Left renal pelvis (tissue), 4 donors: ENCODE measurements at regions not wholly inside any gene's neighbourhood (a gene's known extent, or its start where the extent isn't known, plus 50 kb on each side); places are given as distances from the start of the nearest gene placed in this dataset.
"Not testable (repeated sequence)": the region's sequence is repeated elsewhere in the genome, so short reads cannot be mapped to it uniquely, and the experiment has no call there.

Experiments
- DNase-seq, 4 donors: peaks; one replicate each; pipeline ENCODE4 v3.0.0-alpha.2; 2013; ENCODE audit warnings: low read depth in 4 of 4, low spot score in 3 of 4

DNA sequence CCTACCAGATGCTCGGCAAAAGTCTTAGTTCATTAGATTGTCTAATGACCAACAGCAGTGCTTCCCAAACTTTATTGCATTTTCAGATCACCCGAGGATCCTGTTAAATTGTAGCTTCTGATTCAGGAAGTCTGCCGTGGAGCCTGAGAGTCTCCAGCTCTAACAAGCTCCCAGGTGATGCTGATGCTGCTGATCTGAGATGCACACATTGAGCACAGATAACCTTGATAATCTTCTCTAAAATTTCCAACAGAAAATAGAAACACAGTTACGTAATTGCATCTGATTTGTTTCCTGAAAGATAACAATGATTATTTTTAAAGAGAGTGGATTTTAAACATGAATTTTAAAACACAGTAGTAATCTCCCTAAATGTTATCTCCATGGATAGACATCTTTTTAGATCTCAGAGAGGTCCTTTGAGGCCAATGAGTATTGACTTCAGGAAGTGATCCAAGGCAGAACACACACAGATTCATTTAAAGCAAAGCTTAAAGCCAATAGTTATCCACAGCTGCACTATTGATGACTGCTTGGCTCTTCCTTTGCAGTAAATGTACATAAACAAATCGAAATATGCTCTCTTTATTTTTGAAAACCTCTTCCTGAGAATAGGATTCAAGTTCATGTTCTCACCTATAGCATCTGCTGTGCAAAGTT lies 122.8 kb upstream of the TNPO1 start:
- no peak for DNase-seq

GRCh38 chr5:72692651-72693442 lies 123.6 kb upstream of the TNPO1 start:
- no peak for DNase-seq

DNA sequence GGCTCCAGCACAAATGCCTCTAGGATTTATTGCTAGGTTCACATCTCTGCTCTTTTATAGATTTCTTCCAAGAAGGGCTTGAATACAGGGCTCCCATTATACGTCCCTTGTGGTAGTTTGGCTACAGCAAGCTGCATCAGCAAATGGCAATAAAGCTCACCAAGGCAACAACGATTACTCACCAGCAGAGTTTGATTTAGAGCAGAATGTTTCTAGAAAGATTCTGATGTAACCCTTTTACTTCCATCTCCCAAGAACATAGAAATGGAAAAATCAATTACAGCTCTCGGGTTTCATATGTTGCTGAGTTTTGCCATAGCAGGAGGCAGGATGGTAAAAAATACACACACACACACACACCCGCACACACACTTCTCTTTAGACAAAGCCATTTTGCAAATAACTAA lies 124.2 kb upstream of the TNPO1 start:
- DNase-seq = no peak

DNA sequence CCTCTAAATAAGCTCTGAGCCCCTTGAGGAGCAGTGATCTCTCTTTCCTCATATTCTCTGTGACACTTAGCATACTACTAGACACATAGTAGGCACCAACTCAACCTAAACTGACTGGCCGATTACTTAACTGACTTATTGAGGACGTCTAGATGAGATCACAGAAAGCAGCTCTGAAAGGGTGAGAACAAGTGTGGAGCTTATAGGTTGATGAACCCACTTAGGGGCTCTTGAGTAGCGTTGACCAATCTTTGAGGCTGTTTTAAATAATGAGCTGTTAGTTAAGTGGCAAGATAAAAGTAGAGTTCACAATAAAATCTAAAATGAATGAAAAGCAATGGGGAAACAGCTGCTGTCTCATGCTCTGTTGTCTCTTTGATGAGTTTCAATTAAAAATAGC lies 124.7 kb upstream of the TNPO1 start:
- no peak for DNase-seq

- no peak for DNase-seq
Measured at GRCh38 chr5:72688916-72689315, 127.5 kb upstream of the TNPO1 start.

DNA sequence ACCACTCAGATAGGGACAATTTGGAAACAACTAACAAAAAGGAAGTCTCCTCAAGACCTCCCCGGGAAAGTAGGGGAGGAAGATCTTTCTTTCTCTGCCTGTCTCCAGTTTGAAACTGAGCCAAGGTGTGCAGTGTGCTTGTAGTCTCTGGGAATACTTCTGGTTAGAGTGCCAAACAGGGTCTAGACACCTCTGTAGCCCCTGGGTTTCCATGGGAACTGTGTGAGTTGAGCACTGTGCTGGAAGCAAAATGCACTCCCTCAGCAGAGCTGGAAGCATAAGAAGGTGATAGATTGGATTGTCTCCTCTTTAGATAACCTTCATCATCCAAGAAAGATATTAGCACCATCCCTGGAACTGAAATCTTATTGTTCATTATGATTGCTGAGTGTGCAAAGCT lies 129.2 kb upstream of the TNPO1 start:
- DNase-seq = no peak

GRCh38 chr5:72682561-72682960 lies 133.9 kb upstream of the TNPO1 start:
- no peak for DNase-seq

DNA sequence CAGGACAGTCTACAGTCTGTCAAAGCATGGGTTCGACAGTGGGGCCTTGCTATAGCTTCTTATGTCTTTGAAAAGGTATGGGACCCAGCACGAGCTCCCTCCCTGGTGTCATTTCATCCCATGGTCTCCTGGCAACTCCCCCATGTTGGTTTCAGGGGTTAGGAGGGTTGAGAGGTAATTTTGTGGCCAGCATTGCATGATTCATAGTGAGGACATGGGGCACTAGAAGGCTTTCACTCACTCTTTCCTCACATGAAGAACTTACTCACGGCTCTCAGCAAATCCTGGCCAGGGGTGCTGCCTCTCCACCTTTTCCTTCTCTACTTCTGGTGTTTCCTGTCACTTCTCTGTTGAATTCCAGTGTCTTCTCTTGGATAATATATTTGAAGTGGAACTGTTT lies 134.7 kb upstream of the TNPO1 start:
- DNase-seq = no peak

GRCh38 chr5:72677447-72677846 lies 139.0 kb upstream of the TNPO1 start:
- no peak for DNase-seq

GRCh38 chr5:72676831-72677230 lies 139.6 kb upstream of the TNPO1 start:
- DNase-seq = not testable (repeated sequence)

DNA sequence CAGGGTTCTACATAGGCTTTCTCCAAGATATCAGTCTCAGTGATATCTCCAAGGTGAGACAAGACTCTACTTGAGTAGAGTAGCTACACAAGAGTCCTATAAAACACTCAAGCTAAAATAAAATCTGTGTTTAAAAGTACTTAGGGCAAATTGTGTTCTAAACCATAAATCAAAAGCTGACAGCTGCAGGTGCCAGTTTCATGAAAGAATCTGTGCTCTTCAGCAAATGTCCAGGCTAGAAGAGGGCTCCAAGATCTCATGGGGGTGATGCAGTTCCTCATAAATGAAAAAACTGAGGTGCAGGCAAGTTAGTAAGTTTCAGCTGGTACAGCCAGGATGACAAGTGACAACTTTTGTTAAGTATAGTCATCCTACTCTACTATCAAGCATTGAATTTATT lies 142.8 kb upstream of the TNPO1 start:
- DNase-seq = no peak

GRCh38 chr5:72673180-72673579 lies 143.3 kb upstream of the TNPO1 start:
- no peak for DNase-seq

DNA sequence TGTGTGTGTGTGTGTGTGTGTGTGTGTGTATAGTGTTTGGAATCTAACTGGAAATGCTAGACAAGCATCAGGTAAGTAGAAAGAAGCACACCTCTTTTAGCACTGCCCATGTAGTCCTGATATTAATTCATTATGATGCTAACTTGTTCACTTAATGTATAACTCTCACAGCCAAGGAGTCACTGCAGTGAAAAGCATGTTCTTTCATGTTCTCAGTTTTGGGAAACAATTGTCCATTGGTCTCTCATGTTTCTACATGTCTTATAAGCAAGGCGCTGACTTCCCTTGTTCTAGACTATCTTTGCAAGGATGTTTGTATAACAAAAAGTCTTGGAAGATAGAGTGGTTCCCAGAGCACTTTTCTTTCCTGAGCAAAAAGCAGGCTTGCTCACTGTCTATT lies 148.8 kb upstream of the TNPO1 start:
- no peak for DNase-seq

- DNase-seq = no peak
Measured at GRCh38 chr5:72662936-72663335, 153.5 kb upstream of the TNPO1 start.

GRCh38 chr5:72662305-72662704 lies 154.2 kb upstream of the TNPO1 start:
- no peak for DNase-seq

DNA sequence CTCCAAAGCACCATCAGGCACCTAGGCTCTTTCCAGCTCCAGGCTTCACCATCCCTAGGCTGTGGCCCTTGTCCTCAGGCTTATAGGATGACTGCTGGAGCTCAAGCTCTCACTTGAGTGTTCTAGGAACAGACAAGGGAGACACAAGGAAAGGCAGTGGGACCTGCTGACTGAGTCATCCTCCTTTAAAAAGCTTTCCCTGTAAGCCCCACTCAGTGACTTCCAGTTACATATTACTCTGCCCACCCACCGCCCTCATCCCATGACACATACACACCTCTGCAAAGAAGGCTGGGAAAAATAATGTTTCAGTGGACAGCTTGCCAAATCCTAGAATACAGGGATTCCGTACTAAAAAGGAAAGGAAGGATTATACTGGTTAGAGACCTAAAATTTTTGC lies 154.2 kb upstream of the ZNF366 start:
- no peak for DNase-seq

- DNase-seq = no peak
Measured at GRCh38 chr5:72659726-72660125, 152.5 kb upstream of the ZNF366 start.

DNA sequence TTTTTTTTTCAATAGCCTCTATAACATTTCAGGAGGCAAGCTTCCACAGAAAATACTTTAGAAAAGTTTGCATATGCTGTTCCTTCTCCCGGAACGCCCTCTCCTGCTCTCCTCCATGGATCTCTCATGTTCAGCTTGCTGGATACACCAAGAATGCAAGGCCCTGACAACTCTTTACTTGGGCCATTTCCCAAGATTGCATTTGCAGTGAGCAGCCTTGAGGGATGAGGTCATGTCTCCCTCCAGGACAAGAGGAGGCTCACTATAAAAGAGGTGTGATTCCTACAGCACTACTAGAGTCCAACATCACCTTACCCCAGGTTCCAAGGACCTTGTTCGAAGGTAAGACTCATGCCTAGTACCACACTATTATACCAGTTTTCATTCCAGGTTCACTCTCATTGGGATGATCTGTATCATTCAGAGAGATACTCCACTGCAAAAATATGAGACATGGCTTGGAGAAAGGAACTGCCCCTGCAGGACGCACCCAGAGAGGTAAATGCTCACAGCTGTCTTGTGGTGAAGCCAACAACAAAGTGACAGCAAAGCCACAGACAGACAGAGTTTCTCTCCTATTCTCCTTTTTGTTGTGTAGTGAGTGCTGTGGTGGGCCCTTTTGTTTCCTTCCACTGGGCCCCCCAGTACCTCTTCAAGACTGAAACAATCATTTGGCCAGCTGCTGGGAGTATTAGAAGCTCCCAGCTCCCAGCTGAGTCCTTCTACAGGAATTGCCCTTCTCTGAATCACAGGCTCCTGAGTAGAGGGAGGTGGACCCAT lies 151.7 kb upstream of the ZNF366 start:
- no peak for DNase-seq

DNA sequence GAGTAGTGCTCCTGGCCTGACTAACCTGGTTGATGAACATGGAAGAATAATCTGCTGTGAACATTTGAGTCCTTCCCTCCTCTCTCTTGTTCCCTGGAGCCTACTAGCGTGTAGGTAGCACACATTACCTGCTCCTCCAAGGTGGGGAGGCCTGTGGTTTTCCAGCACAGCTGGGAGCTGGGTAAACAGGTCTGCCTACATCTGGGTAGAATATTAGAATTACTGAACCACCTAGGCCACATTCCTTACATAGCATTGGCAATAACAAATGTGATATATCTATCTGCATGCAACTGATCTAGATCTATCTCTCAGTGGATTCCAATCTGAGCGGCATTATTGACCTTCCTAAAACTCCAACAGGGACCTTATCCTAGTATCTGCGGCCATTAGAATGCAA lies 151.0 kb upstream of the ZNF366 start:
- DNase-seq = no peak

DNA sequence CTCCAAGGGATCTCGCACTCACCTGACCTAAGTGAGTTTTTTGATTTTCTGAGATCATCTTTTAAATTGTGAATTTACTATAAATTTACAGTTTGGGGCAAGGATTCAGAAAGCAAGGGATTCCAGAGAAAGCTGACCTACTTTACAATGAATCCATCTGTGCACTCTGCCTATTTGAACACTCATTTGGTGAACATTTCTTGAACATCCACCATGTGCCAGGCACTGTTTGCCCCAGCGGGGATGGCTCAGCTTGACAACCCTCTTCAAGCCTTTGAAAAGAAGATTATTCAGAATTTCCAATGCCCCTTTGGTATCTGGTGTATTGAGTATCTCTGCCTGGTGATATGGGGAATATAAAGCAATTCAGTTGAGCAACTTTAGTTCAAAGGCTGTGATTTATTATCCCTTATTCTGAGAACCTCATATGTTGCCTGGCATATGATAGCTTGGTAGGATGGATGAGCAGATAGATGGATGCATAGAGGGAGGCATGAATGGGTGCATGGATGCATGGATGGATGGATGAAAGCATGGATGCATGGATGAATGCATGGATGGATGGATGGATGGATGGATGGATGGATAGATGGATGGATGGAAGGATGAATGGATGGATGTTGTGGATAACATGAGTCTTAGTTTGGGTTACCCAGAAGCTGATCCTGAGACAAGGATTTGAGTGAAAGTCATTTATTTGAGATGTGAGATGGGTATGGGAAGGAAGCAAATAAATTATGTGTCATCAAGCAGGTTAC lies 149.7 kb upstream of the ZNF366 start:
- DNase-seq = no peak

GRCh38 chr5:72656331-72656730 lies 149.1 kb upstream of the ZNF366 start:
- DNase-seq = no peak
